ENCODE measurements at regions not wholly inside any gene's neighbourhood (a gene's known extent, or its start where the extent isn't known, plus 50 kb on each side); places are given as distances from the start of the nearest gene placed in this dataset.

DNA sequence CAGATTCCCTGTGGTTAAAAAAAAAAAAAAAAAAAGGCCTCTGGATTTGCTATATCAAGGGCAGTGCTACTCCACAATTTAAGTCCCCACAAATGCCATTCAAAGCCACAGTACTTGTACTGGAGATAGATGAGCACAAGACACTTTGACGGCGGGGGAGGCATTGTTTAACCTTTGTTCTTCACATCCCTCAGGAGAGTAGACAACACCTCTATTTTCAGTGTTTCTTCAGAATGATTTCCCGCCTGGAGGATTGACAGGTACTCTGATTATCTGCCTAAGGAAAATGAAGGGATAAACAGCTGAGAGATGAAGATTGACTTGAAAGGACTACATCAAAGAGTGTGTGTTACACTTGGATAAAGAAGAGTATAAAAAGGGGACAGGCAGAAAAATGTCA, 58.7 kb downstream of the OTOL1 start:
- H3K9ac ChIP-seq (ENCODE audit: low read depth, low read length): no peak overlapping the region
- no peaks in the 10 kb centered on the region for H3K9me3 ChIP-seq (ENCODE audit: control insufficient read depth, insufficient read depth, low read length)
- H3K4me1 ChIP-seq (ENCODE audit: insufficient read depth, low read length): peaks cover 5% of the 10 kb centered on the region; the same call in 1 of the 2 replicates
- H3K36me3 ChIP-seq (ENCODE audit: insufficient read depth, low read length): no peaks in the 10 kb centered on the region

DNA sequence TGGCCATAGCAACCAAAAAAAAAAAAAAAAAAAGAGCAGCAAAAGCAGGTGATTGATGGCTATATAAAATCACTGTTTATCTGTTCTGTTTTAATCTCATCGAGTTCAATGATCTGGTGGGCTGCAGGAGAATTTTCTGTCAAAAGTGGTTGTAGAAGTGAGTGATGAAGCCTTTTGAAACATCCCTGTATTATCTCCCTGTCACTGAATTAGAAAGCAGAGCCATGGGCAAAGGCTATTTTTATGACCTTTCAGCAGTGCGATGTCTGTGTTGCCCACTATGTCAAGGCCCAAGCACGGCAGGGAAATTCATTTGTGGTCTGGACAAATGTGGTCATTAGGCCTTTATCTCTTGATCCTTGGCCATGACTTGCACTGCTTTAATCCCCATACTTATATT, 59.9 kb downstream of the OTOL1 start:
- no peaks in the 10 kb centered on the region for H3K9me3 ChIP-seq (ENCODE audit: control insufficient read depth, insufficient read depth, low read length)
- H3K4me1 ChIP-seq (ENCODE audit: insufficient read depth, low read length): peaks cover 5% of the 10 kb centered on the region; the same call in 1 of the 2 replicates
- no peak overlapping the region for H3K9ac ChIP-seq (ENCODE audit: low read depth, low read length)
- H3K36me3 ChIP-seq (ENCODE audit: insufficient read depth, low read length): no peaks in the 10 kb centered on the region

- H3K9ac ChIP-seq (ENCODE audit: low read depth, low read length): no peak overlapping the region
- H3K9me3 ChIP-seq (ENCODE audit: control insufficient read depth, insufficient read depth, low read length): no peaks in the 10 kb centered on the region
- H3K4me1 ChIP-seq (ENCODE audit: insufficient read depth, low read length): peaks cover 5% of the 10 kb centered on the region; the same call in 1 of the 2 replicates
- H3K36me3 ChIP-seq (ENCODE audit: insufficient read depth, low read length): no peaks in the 10 kb centered on the region
Measured at GRCh38 chr3:161556941-161557340, 60.3 kb downstream of the OTOL1 start.

DNA sequence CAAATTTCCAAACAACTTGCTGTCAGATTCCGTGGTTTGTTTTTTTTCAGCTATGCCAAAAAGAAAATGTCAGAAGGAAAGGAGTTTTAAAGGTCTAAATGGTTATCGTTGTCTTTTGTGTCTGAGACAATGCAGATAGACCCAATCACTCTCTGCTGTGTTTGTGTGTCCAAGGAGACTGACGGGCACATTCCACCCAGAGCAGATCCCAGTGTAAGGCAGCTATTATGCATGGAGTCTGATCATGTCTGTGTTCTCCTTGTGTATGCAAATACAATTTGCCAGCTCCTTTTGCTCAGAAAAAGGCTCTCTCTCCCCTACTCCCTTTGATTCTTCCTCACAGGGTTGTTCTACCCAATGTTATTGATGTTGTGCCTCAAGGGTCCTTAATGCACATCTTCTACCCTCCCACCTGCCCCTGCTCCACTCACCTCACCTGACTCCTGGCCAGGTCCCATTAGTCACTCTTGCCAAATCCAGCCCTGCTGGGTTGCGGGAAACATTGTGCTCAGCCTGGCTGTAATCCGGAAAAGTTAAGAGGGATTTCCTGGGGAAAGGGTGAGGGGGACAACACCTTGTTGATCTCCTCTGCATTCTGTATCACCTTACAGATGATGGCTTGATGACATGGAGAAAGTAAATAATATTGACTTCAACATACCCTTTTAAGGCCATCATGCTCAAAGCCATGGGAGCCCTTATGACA, 61.0 kb downstream of the OTOL1 start:
- no peaks in the 10 kb centered on the region for H3K9me3 ChIP-seq (ENCODE audit: control insufficient read depth, insufficient read depth, low read length)
- no peaks in the 10 kb centered on the region for H3K36me3 ChIP-seq (ENCODE audit: insufficient read depth, low read length)
- no peak overlapping the region for H3K9ac ChIP-seq (ENCODE audit: low read depth, low read length)
- peaks cover 5% of the 10 kb centered on the region; the same call in 1 of the 2 replicates for H3K4me1 ChIP-seq (ENCODE audit: insufficient read depth, low read length)

GRCh38 chr3:161558236-161558635, 61.6 kb downstream of the OTOL1 start:
- peaks cover 5% of the 10 kb centered on the region; the same call in 1 of the 2 replicates for H3K4me1 ChIP-seq (ENCODE audit: insufficient read depth, low read length)
- H3K9me3 ChIP-seq (ENCODE audit: control insufficient read depth, insufficient read depth, low read length): no peaks in the 10 kb centered on the region
- no peaks in the 10 kb centered on the region for H3K36me3 ChIP-seq (ENCODE audit: insufficient read depth, low read length)
- no peak overlapping the region for H3K9ac ChIP-seq (ENCODE audit: low read depth, low read length)

- no peaks in the 10 kb centered on the region for H3K9me3 ChIP-seq (ENCODE audit: control insufficient read depth, insufficient read depth, low read length)
- H3K9ac ChIP-seq (ENCODE audit: low read depth, low read length): no peak overlapping the region
- no peaks in the 10 kb centered on the region for H3K36me3 ChIP-seq (ENCODE audit: insufficient read depth, low read length)
- H3K4me1 ChIP-seq (ENCODE audit: insufficient read depth, low read length): peaks cover 5% of the 10 kb centered on the region; the same call in 1 of the 2 replicates
Measured at GRCh38 chr3:161559177-161559998, 62.8 kb downstream of the OTOL1 start.

GRCh38 chr3:161560008-161560637, 63.5 kb downstream of the OTOL1 start:
- peaks cover 5% of the 10 kb centered on the region; the same call in 1 of the 2 replicates for H3K4me1 ChIP-seq (ENCODE audit: insufficient read depth, low read length)
- no peaks in the 10 kb centered on the region for H3K9me3 ChIP-seq (ENCODE audit: control insufficient read depth, insufficient read depth, low read length)
- no peak overlapping the region for H3K9ac ChIP-seq (ENCODE audit: low read depth, low read length)
- H3K36me3 ChIP-seq (ENCODE audit: insufficient read depth, low read length): no peaks in the 10 kb centered on the region

DNA sequence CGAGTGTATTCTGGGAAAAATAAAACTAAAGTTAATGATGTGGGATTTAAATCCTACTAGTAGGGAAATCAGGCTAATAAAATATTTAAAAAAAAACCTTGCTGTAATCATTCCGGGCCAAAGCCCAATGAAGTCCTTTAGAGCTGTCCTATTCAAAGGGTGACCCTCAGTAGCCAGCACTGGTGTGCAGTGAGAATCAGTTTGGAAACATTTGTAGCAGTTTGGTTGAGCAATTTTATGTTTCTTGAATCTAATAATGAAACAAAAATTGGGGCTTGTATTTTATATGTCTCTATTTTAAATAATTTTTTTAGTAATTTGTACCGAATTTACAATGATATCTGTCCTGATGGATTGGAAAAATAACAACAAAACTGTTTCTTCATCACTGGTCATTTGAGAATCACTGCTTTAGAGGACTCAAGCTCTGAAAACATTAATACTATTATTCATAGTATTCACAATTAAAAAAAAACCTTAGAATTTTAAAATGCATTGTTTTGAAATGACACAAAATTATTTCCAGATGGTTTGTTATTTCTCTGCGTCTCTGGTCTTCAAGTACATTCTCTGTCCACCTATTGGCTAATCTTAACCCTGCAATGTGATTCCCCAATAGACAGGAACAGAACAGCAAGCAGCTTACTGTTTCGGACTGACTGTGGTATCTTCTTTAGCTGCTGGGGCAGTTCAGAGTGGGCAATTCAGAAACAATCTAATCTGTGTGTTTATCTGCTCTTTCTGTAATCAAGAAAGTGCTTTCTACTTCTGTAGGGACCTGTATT, 71.2 kb downstream of the OTOL1 start:
- Histone ChIP-seq H3K9ac (ENCODE audit: low read depth, low read length) (no peak overlapping the region), H3K4me1 (ENCODE audit: insufficient read depth, low read length) (no peaks in the 10 kb centered on the region), H3K9me3 (ENCODE audit: control insufficient read depth, insufficient read depth, low read length) (no peaks in the 10 kb centered on the region), H3K36me3 (ENCODE audit: insufficient read depth, low read length) (no peaks in the 10 kb centered on the region)

DNA sequence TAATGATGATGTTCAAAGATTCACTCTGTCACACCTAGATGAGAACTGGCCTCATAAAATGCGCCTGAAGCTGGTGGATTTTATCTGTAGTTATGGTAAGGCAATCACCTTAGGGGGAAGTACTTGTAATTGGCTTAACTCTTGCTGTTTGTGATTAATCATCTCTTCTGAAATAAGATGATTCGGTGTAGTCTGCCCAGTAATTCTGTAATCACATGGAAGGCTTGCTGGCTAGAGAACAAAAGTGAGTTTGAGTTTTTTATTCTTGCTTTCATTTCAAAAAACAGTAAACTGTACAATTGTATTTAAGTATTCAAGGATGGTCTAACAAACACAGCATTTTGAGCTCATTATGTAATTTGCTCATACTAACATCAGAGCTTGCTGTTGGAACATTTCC, 72.1 kb downstream of the OTOL1 start:
- H3K36me3 ChIP-seq (ENCODE audit: insufficient read depth, low read length): no peaks in the 10 kb centered on the region
- H3K4me1 ChIP-seq (ENCODE audit: insufficient read depth, low read length): no peaks in the 10 kb centered on the region
- no peak overlapping the region for H3K9ac ChIP-seq (ENCODE audit: low read depth, low read length)
- no peaks in the 10 kb centered on the region for H3K9me3 ChIP-seq (ENCODE audit: control insufficient read depth, insufficient read depth, low read length)

DNA sequence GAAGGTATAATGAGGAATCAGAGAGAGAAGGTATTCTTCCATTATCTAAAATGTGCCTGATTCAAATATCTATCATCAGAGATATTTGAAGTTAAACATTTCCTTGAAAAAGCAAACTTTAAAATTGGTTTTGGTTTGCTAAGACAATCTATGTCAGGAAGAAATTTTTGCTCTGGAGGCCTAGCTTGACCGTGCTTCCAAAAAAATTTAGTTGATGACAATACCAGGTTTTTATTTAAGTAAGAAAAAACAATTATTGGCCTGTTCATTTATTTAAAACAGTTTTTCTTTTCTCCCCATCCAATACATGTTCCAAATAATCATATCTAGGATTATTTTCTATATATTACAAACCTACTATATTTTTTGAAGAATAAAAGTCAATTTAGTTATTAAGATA, 75.3 kb downstream of the OTOL1 start:
- no peaks in the 10 kb centered on the region for H3K9me3 ChIP-seq (ENCODE audit: control insufficient read depth, insufficient read depth, low read length)
- no peak overlapping the region for H3K9ac ChIP-seq (ENCODE audit: low read depth, low read length)
- no peaks in the 10 kb centered on the region for H3K36me3 ChIP-seq (ENCODE audit: insufficient read depth, low read length)
- H3K4me1 ChIP-seq (ENCODE audit: insufficient read depth, low read length): no peaks in the 10 kb centered on the region

DNA sequence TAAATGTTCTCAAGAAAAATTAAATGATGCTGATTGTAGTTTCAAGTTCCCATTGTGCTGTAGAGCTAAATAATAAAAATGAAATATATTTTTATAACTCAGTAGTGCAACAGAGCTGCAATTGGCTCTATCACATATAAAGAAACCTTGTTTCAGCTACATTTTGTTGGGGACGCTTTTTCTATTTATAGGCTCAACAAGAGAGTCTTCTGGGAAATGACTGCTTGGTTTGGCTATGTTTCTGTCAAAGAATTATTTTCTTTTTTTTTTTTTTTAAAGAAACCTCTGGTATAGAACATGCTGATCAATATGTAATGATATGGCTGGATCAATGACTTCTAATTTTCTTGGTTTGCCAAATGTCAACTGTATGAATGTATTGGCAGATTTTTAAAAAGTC, 76.5 kb downstream of the OTOL1 start:
- Histone ChIP-seq H3K9me3 (ENCODE audit: control insufficient read depth, insufficient read depth, low read length) (no peaks in the 10 kb centered on the region), H3K4me1 (ENCODE audit: insufficient read depth, low read length) (no peaks in the 10 kb centered on the region), H3K9ac (ENCODE audit: low read depth, low read length) (no peak overlapping the region), H3K36me3 (ENCODE audit: insufficient read depth, low read length) (no peaks in the 10 kb centered on the region)

DNA sequence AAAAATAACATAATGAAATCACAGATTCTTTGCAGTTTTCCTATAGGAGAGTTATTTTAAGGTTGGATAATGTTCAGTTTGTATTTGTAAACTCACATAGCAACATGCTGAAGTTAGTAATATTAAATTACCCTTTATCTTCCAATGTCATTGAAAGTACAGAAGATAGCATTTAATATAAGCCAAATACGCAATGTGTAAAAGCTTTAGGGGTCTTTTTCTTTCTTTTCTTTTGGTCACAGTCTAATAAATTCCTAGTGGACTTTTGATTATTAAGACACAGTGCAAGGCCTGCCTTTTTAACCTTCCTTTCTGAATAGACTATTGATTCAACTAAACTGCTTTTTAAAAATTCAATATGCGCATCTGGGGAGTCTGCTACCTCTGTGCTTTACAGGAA, 79.3 kb downstream of the OTOL1 start:
- Histone ChIP-seq H3K36me3 (ENCODE audit: insufficient read depth, low read length) (no peaks in the 10 kb centered on the region), H3K9ac (ENCODE audit: low read depth, low read length) (no peak overlapping the region), H3K4me1 (ENCODE audit: insufficient read depth, low read length) (no peaks in the 10 kb centered on the region), H3K9me3 (ENCODE audit: control insufficient read depth, insufficient read depth, low read length) (no peaks in the 10 kb centered on the region)

DNA sequence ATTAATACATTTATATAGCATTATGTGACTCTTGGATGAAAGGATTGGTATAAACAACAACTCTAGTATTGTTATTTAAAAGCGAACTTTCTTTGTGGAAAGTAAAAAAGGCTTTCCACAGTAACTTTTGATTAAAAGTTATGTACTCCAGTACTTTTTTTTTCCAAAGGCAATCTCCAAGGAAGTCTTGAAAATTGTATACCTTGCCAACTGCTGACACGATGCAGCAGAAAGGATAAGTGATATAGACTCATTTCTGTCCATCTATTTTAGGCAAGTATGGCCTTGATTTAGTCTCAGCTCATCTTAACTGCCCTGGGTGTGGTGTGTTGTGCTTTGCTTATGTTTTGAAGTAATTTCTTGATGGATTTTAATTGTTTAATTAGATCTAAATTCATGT, 79.7 kb downstream of the OTOL1 start:
- Histone ChIP-seq H3K9ac (ENCODE audit: low read depth, low read length) (no peak overlapping the region), H3K4me1 (ENCODE audit: insufficient read depth, low read length) (no peaks in the 10 kb centered on the region), H3K9me3 (ENCODE audit: control insufficient read depth, insufficient read depth, low read length) (no peaks in the 10 kb centered on the region), H3K36me3 (ENCODE audit: insufficient read depth, low read length) (no peaks in the 10 kb centered on the region)
